ENCODE measurements at regions not wholly inside any gene's neighbourhood (a gene's known extent, or its start where the extent isn't known, plus 50 kb on each side); places are given as distances from the start of the nearest gene placed in this dataset.
"Not testable (repeated sequence)": the region's sequence is repeated elsewhere in the genome, so short reads cannot be mapped to it uniquely, and the experiment has no call there.

GRCh38 chr13:65470781-65471180 lies 1759.4 kb downstream of the PCDH9 start:
- DNase-seq, result no peak

GRCh38 chr13:65468628-65469027 lies 1761.5 kb downstream of the PCDH9 start:
- no peak for DNase-seq

GRCh38 chr13:65461590-65461989 lies 1768.5 kb downstream of the PCDH9 start:
- no peak for DNase-seq

- no peak for DNase-seq
These were observed 1770.0 kb downstream of the PCDH9 start for GRCh38 chr13:65460136-65460535.

- no peak for DNase-seq
These were observed 1773.8 kb downstream of the PCDH9 start for GRCh38 chr13:65456150-65456912.

GRCh38 chr13:65454403-65454802 lies 1775.7 kb downstream of the PCDH9 start:
- no peak for DNase-seq

- no peak for DNase-seq
These were observed 1776.2 kb downstream of the PCDH9 start for GRCh38 chr13:65453982-65454381.

- no peak for DNase-seq
These were observed 1784.8 kb downstream of the PCDH9 start for GRCh38 chr13:65445340-65445739.

- DNase-seq, result no peak
These were observed 1794.5 kb downstream of the PCDH9 start for GRCh38 chr13:65435590-65435989.

GRCh38 chr13:65417953-65418352 lies 1812.2 kb downstream of the PCDH9 start:
- DNase-seq, result no peak

- DNase-seq, result no peak
These were observed 1813.4 kb downstream of the PCDH9 start for GRCh38 chr13:65416784-65417183.

- DNase-seq, result no peak
These were observed 1815.9 kb downstream of the PCDH9 start for GRCh38 chr13:65414187-65414586.

GRCh38 chr13:65411521-65411920 lies 1818.6 kb downstream of the PCDH9 start:
- no peak for DNase-seq

GRCh38 chr13:65410791-65411190 lies 1819.3 kb downstream of the PCDH9 start:
- DNase-seq, result no peak

GRCh38 chr13:65401315-65401714 lies 1828.8 kb downstream of the PCDH9 start:
- DNase-seq, result no peak

GRCh38 chr13:65400702-65401101 lies 1829.4 kb downstream of the PCDH9 start:
- DNase-seq, result no peak

GRCh38 chr13:65387743-65388347 lies 1842.3 kb downstream of the PCDH9 start:
- no peak for DNase-seq

- no peak for DNase-seq
These were observed 1851.1 kb downstream of the PCDH9 start for GRCh38 chr13:65378943-65379519.

- no peak for DNase-seq
These were observed 1851.7 kb downstream of the PCDH9 start for GRCh38 chr13:65378484-65378883.

GRCh38 chr13:65368832-65369231 lies 1861.3 kb downstream of the PCDH9 start:
- DNase-seq, result no peak

GRCh38 chr13:65353951-65354350 lies 1876.2 kb downstream of the PCDH9 start:
- DNase-seq, result no peak

- not testable (repeated sequence) for DNase-seq
These were observed 1877.0 kb downstream of the PCDH9 start for GRCh38 chr13:65353150-65353549.

GRCh38 chr13:65347420-65348030 lies 1882.6 kb downstream of the PCDH9 start:
- DNase-seq, result no peak
